OCI-LY7 (cell line): ENCODE measurements at regions not wholly inside any gene's neighbourhood (a gene's known extent, or its start where the extent isn't known, plus 50 kb on each side); places are given as distances from the start of the nearest gene placed in this dataset.

ENCODE experiments used
- CTCF ChIP-seq: fragments of 200-600 bp; sonication (generic); conservative IDR thresholded peaks from 2 replicates; pipeline ENCODE4 v1.5.1; 2014; ENCODE audit warnings: mild to moderate bottlenecking, antibody characterized with exemption, low read length, moderate library complexity, mixed read lengths
- EZH2phosphoT487 ChIP-seq: fragments of 200-600 bp; sonication (generic); IDR thresholded peaks from 2 replicates; pipeline ENCODE4 v1.6.1; 2018; ENCODE audit warnings: low read depth, borderline replicate concordance, mild to moderate bottlenecking, mixed run types, antibody characterized with exemption, low read length, moderate library complexity, mixed read lengths

- TF ChIP-seq CTCF (no peak), EZH2phosphoT487 (no peak)
Measured at GRCh38 chr6:147624946-147625515, 116.5 kb downstream of the SAMD5 start.
